Activated CD8-positive, alpha-beta memory T cell treated with anti-CD3 and anti-CD28 coated beads for 24 hours (primary cell): ENCODE measurements at regions not wholly inside any gene's neighbourhood (a gene's known extent, or its start where the extent isn't known, plus 50 kb on each side); places are given as distances from the start of the nearest gene placed in this dataset.
A peak's percentile ranks its signal among the peaks of the same experiment; 100 is the strongest.

Experiments
- DNase-seq: peaks from one replicate; pipeline ENCODE4 v3.0.0-alpha.2; 2020

DNA sequence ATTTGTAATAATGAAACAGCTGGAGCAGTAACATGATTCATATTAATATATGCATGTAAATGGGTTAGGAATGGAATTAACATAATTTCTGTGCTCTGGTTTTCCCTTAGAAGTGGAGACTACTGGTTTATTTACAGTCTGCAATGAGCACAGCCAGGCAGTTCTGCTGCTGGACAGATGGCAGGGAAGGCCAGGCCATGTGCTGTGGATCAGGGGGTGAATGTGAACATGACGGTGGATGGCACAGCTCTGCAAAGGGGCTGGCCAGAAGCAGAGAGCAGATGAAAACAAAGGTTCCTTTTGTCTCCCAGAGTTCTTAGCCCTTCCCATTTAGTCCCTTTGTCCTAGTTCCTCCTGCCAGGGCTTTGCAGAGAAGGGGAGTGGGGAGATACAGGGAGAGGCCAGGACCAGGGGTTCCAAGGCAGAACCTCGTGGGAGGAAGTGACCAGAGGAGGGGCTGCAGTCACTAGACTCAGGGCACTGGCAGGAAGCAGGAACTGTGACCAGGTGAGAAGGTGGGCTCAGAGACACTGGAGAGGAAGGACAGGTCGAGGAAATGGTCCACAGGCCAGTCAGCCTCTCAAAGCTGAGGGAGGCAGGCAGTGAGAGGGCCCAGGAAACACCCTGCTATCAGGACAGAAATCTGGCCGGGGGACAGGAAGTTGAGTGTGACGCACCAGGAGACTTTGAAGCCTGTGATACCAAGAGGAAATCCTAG lies 112.9 kb upstream of the ATP8B1 start:
- no peak for DNase-seq

DNA sequence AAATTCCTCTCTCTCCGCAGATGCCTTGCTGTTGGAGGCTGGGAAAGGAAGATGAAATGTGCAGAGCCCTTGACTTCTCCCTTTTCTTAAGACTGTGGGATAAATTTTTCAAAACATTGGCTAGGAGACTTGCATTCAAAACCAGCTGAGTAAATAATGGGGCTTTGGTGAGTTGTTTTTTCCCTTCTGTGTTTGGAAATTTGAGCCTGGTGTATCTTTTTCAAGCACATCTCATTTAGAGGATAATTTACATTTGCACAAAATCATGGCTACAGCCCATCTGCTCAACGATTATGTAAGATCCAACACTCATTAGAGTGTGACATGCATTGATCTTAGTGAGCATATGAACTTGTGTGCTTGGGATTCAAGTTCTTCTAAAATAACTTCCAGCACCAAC lies 112.1 kb upstream of the ATP8B1 start:
- DNase-seq = no peak

DNA sequence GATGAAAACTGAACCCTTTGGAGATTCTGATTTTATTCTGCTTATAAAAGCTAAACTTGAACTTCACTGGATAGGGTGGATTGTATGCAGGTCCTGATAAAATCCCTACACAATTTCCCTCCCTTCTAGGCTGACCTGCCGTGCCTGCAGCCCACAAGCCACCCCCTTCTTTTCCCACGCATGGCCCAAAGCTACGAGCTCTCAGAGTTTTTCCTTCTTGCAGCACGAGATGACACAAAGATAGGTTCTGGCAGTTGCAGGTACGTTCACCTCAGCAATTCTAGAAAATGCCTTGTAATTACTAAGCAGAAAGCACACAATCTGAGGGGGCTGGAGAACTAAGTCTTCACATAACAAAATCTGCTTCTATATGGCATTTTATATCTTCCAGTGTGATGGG lies 110.6 kb upstream of the ATP8B1 start:
- DNase-seq = no peak

DNA sequence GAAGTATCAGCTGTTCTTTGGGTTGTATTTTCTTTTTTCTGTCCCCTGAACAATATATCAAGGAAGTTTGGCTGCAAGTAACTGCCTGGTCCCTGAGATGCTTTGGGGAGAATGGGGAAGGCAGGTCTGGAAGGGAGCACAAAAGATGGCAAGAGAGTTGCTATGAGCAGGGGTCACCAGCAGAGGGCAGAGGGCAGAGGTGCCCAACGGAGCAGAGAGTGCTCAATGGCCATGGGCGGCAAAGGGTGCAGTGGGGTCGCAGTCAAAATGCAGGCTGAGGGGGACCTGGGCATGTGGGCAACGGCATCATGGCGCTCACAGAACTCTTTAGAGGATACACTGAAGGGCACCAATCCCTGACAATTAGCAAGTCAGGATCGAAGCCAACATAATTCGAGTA lies 107.7 kb upstream of the ATP8B1 start:
- no peak for DNase-seq

DNA sequence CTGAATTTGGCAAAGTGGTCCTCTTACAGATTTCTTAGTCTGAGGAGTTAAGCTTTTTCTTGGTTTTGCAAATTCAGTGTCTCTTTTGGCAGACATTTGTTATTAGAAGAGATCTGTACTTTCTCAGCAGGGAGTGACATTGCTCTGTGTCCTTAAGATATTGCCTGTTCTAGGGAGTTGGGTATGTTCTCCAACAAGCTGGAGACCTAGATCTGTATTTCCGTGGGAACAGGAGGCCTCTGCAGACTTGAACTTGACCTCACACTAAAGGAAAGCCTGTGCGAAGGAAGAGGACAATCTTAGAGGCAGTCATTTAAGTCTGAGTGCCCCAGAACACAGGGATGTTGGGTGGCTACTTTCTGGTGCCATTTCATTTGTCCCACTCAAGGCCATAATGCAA lies 107.0 kb upstream of the ATP8B1 start:
- DNase-seq = no peak

DNA sequence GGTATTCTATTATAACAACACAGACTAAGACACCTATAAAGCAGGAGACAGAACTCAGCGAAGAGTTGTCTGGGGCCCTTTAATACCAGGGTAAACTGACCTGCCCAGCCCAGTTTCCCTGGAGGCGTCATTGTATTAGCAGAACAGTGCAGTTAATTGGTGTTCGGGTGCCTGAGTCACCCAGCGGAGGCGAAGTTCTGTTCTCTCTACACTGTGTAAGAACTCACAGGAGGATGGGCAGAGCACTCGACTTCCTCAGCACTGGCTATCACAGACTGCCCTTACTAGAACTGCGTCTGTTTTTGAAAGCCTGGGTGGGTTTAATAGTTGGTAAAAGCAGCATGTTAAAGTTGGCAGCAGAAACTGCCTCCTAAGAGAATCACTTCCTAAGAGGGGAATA lies 106.5 kb upstream of the ATP8B1 start:
- no peak for DNase-seq

DNA sequence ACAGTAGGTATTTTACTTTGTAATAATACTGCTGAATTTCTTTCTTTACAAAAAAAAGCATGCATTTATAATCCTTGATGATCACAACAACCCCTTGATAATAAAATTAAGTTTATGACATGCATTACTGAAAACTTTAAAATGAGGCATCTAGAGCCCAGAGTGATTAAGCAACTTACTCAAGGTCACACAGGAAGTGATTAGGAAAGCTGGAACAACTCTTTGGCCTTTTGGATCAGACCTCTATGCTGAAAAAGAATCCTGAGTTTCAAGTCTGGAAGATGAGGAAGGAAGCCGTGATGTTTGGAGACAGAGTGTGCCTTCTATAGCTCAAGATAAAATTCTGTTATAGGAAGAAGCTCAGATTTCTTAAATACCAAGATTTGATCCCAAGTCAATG lies 105.0 kb upstream of the ATP8B1 start:
- DNase-seq = no peak

DNA sequence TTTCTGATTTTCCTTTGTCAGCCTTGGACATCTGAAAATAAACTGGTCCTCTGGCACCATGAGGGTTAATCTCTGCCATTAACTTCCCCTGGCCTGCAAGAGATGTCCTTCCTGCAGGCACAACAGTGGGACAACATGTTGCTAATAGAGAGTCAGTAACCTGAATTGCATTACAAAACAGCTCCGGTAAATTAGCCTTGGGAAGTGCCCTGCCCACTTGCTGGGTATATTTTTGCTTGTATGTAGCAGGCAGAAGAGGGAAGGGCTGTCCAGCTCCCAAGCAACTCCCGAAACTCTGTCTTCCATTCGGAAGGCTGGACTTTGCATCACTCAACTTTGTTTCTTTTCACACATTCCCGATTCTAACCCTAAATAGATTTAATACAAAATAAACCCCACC lies 104.4 kb upstream of the ATP8B1 start:
- DNase-seq = no peak

GRCh38 chr18:57906852-57907251 lies 103.7 kb upstream of the ATP8B1 start:
- DNase-seq = no peak

DNA sequence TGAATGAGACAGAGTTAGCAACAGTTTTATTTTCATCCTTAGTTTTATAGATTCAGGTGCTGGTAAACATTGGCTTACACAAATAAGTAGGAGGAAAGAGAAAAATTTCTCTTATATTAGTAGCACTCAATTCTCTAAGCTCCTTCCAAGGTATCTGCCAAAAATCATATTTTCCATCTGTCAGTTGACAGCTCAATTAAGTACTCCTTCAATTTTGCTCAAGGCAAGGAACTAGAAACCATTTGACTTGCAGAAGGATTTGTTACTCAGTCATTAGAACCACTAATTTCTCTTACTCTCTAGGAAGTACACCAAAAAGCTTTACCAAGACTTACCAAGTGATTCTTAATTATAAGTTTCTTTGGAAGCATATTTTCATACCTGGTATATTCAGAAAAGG lies 101.4 kb upstream of the ATP8B1 start:
- DNase-seq = no peak

DNA sequence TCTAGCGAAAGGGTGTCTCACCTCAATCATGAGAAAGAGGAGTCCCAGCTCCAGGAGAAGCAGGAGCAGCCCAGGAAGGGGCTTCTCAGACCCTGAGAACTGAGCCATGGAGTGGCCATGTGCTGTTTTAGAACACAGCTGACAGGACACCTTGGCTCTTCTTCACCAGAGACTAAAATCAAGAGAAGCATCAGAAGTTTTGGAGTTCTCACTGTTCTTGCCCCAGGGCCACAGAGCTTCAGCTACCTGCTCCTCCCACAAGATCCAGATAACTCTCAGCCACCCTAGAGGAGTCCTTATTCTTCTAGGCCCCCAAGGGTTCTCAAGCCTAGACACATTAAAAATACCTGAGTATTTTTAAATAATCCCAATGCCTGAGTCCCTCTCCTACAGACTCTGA lies 99.6 kb upstream of the ATP8B1 start:
- DNase-seq = no peak

- no peak for DNase-seq
These were observed 98.9 kb upstream of the ATP8B1 start for GRCh38 chr18:57901825-57902589.

DNA sequence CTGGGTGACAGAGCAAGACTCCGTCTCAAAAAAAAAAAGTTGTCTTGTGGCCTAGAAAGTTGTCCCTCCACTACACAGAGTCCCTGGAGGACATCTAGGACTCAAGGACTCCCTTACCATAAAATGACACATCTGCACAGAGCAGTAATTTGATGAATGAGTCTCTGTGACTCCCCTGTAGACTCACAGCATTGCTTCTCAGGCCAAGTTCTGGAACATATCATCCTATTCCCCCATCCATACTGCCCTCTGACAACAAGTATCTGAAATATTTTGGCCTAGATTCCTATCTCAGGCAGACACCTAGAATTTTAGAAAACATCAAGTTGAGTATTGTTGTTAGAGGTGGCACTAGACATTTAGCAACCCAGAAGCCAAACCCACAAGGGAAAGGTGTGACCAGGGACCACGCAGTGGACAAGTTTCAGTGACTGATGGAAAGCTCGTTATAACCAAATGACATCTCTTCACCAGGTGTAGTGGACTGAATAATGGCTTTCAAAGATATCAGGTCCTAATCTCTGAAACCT lies 97.9 kb upstream of the ATP8B1 start:
- no peak for DNase-seq

DNA sequence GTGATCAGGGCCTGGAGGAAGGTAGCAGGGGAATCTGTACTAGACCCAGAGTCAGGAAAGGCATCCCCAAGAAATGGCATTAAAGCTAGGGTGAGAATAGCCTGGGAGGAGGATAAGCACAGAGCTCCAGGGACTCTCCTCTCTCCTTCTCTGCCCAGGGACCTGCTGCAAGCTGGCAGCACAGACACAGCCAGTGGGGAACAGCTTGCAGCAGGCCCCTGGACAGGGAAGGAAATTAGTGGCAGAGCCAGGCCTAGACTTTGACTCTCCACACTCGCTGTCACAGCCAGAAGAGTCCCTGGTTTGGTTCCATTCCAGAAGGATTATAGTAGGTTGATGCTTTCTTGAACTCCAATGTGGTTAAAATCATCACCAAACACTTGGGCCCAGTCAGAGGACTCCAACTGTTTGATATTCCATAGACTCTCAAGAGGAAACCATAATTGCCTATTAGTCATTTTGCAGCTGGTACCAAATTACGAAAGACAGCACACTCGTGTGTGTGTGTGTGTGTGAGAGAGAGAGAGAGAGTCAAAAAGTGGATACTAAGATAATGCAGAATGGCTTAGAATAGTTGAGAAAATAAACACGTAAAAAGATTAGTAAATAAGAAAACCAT lies 95.5 kb upstream of the ATP8B1 start:
- DNase-seq = no peak

- no peak for DNase-seq
These were observed 92.1 kb upstream of the ATP8B1 start for GRCh38 chr18:57895182-57895581.

DNA sequence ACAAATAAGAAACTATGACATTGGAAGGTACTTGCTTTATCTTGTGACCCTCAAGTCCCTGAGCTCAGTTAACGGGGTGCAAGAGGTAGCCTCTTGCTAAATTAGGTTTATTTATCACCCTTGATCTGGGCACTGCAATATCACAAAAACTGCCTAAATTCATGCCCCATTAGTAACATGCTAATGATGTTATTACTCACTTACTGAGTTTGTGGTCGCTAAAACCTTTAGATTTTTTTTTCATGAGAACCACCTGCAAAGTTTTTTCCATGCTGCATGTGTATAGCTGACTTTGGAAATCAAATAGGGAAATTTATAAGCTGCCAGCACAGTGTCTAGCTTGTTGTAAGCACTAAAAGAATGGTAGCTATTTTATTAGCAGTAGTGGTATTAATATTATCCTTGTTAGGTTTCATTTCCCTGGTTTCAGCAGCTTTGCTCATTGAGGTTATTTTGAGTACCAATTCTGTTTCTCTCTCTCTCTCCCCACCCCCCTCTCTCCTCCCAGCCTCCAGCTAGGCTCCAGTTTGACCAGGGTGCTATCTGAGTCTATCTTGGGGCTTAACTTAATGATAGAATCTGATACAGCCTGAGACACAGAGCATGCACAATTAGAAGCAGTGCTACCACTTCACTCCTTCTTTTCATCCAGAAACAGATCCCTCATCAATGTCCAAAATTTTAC lies 88.7 kb upstream of the ATP8B1 start:
- no peak for DNase-seq

DNA sequence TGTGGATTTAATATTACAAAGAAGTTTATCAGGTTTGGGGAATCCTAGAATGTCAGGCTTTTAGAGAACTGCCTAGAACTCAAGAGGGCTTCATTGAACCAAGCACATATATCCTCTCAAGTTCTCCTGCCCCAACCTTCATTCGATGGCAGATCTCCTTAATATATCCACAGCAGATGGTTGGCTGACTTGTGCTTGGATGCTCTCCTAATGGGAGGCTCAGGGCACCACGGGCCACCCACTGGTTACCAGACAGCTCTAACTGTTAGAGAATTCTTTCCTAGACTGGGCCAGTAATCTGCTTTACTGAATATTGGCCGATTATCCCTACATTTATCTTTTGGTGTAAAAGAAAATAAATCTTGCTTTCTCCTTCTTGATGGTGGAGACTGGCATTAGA lies 87.2 kb upstream of the ATP8B1 start:
- DNase-seq = no peak

DNA sequence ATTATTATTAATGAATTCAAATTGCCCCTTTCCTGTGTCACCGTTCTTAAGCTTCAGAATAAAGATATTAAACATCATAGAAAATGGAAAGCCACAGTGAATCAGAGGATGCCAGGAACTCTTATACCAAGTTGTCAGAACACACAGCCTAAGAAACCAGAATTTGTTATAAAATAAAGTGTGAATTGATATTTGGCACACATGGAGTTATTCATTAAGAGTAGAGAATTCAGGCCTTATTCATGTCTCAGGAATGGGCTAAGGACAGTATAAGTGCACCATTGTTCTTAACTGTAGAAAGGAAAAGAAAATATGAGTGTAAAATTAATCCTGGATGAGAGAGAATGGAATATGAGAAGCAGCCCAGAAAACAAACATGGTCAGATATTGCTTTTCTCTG lies 86.7 kb upstream of the ATP8B1 start:
- no peak for DNase-seq

GRCh38 chr18:57887543-57888383 lies 84.6 kb upstream of the ATP8B1 start:
- DNase-seq = no peak

DNA sequence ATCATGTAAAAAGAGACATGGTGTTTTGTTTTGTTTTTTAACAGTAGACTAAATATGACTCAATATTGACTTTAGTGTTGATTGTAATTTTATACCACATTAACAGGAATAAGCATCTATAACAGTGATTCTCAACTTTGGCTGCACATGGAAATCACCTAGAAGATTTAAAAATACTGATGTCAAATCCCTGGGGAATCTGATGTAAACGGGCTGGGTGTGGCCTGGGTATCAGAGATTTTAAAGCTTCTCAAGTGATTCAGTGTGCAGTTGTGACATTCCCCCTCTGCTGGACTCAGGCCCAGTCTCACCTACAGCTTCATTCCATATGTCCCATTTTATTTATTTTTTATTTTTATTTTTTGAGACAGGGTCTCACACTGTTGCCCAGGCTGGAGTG lies 82.8 kb upstream of the ATP8B1 start:
- DNase-seq = no peak

DNA sequence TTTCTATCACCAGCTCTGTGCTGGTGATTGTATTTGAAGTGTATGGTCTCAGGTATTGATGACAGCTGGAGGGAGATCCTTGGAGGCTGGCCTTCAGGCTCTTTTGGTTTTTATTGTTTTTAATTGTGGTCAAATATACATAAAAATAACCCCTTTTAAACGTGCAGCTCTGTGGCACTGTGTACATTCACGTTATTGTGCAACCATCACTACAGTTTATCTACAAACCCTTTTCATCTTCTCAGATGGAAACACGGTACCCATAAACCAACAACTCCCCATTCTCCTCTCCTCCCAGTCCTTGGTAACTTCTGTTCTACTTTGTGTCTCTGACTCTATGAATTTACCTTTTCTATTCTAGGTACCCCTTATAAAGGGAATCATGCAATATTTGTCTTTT lies 79.3 kb upstream of the ATP8B1 start:
- DNase-seq = no peak

- peak; percentile 76 for DNase-seq
These were observed 78.8 kb upstream of the ATP8B1 start for GRCh38 chr18:57881818-57882413.
